HL-60/S4 (cell line): ENCODE measurements at regions not wholly inside any gene's neighbourhood (a gene's known extent, or its start where the extent isn't known, plus 50 kb on each side); places are given as distances from the start of the nearest gene placed in this dataset.

Experiments
- in situ Hi-C: fragments of 300-500 bp; cut with MboI; formaldehyde crosslinking; loops from 2 replicates; pipeline ENCODE4 v1.14.3; 2022; ENCODE audit warnings: low sequenced_read_pairs

GRCh38 chr3:151935446-151935845 lies 62.0 kb downstream of the SUCNR1 start:
- in situ Hi-C loops = no loop called here

- in situ Hi-C loops = no loop called here
Observed at GRCh38 chr3:151940481-151940880, 67.0 kb downstream of the SUCNR1 start.

GRCh38 chr3:151943539-151943938 lies 70.1 kb downstream of the SUCNR1 start:
- in situ Hi-C loops = no loop called here

- in situ Hi-C loops = no loop called here
Observed at GRCh38 chr3:151944356-151944755, 70.9 kb downstream of the SUCNR1 start.

- in situ Hi-C loops = no loop called here
Observed at GRCh38 chr3:151946606-151947005, 73.2 kb downstream of the SUCNR1 start.

- in situ Hi-C loops = no loop called here
Observed at GRCh38 chr3:151949706-151950105, 76.3 kb downstream of the SUCNR1 start.

GRCh38 chr3:151955356-151955755 lies 81.9 kb downstream of the SUCNR1 start:
- in situ Hi-C loops = no loop called here

- in situ Hi-C loops = no loop called here
Observed at GRCh38 chr3:151960961-151961580, 87.6 kb downstream of the SUCNR1 start.

GRCh38 chr3:151962352-151962751 lies 88.9 kb downstream of the SUCNR1 start:
- in situ Hi-C loops = no loop called here

- in situ Hi-C loops = no loop called here
Observed at GRCh38 chr3:151962912-151963311, 89.5 kb downstream of the SUCNR1 start.

GRCh38 chr3:151964743-151965142 lies 91.3 kb downstream of the SUCNR1 start:
- in situ Hi-C loops = no loop called here

- in situ Hi-C loops = no loop called here
Observed at GRCh38 chr3:151969026-151969642, 95.7 kb downstream of the SUCNR1 start.

- in situ Hi-C loops = no loop called here
Observed at GRCh38 chr3:151971814-151972579, 98.6 kb downstream of the SUCNR1 start.

- in situ Hi-C loops = no loop called here
Observed at GRCh38 chr3:151974067-151974466, 100.6 kb downstream of the SUCNR1 start.

GRCh38 chr3:151976211-151977050 lies 103.0 kb downstream of the SUCNR1 start:
- in situ Hi-C loops = no loop called here

- in situ Hi-C loops = no loop called here
Observed at GRCh38 chr3:151979906-151980305, 106.5 kb downstream of the SUCNR1 start.

- in situ Hi-C loops = no loop called here
Observed at GRCh38 chr3:151983538-151983937, 110.1 kb downstream of the SUCNR1 start.

- in situ Hi-C loops = no loop called here
Observed at GRCh38 chr3:151985787-151986430, 112.5 kb downstream of the SUCNR1 start.

- in situ Hi-C loops = no loop called here
Observed at GRCh38 chr3:151987893-151988292, 114.5 kb downstream of the SUCNR1 start.

- in situ Hi-C loops = no loop called here
Observed at GRCh38 chr3:151989621-151990020, 116.2 kb downstream of the SUCNR1 start.
